NCI-H82 treated with DMSO at 0.1 percent for 48 hours (cell line): ENCODE measurements at regions not wholly inside any gene's neighbourhood (a gene's known extent, or its start where the extent isn't known, plus 50 kb on each side); places are given as distances from the start of the nearest gene placed in this dataset.
"Not testable (repeated sequence)": the region's sequence is repeated elsewhere in the genome, so short reads cannot be mapped to it uniquely, and the experiment has no call there.

Source experiments
- DNase-seq: peaks from one replicate; lab custom pipeline; 2025; ENCODE audit not compliant: unreplicated experiment; lab: John Stamatoyannopoulos, UW

- DNase-seq: no peak
These were observed 202.7 kb downstream of the SPRY1 start for GRCh38 chr4:123599061-123599919.

GRCh38 chr4:123599920-123600810, 203.6 kb downstream of the SPRY1 start:
- DNase-seq: no peak

- no peak for DNase-seq
These were observed 204.7 kb downstream of the SPRY1 start for GRCh38 chr4:123600987-123601904.

GRCh38 chr4:123602007-123602406, 205.4 kb downstream of the SPRY1 start:
- no peak for DNase-seq

- no peak for DNase-seq
These were observed 206.6 kb downstream of the SPRY1 start for GRCh38 chr4:123603165-123603564.

- DNase-seq: not testable (repeated sequence)
These were observed 209.2 kb downstream of the SPRY1 start for GRCh38 chr4:123605797-123606196.

GRCh38 chr4:123606336-123606735, 209.7 kb downstream of the SPRY1 start:
- no peak for DNase-seq

- DNase-seq: no peak
These were observed 210.4 kb downstream of the SPRY1 start for GRCh38 chr4:123606946-123607542.

- DNase-seq: no peak
These were observed 213.2 kb downstream of the SPRY1 start for GRCh38 chr4:123609829-123610228.

GRCh38 chr4:123613586-123614344, 217.2 kb downstream of the SPRY1 start:
- no peak for DNase-seq

GRCh38 chr4:123615901-123616300, 219.3 kb downstream of the SPRY1 start:
- DNase-seq: no peak

GRCh38 chr4:123616951-123617461, 220.4 kb downstream of the SPRY1 start:
- DNase-seq: no peak

- DNase-seq: no peak
These were observed 221.2 kb downstream of the SPRY1 start for GRCh38 chr4:123617791-123618190.

GRCh38 chr4:123618606-123619005, 222.0 kb downstream of the SPRY1 start:
- no peak for DNase-seq

GRCh38 chr4:123619326-123619725, 222.7 kb downstream of the SPRY1 start:
- no peak for DNase-seq

- DNase-seq: no peak
These were observed 223.3 kb downstream of the SPRY1 start for GRCh38 chr4:123619895-123620294.

GRCh38 chr4:123621072-123621705, 224.6 kb downstream of the SPRY1 start:
- no peak for DNase-seq

- DNase-seq: no peak
These were observed 226.0 kb downstream of the SPRY1 start for GRCh38 chr4:123622572-123622971.

- no peak for DNase-seq
These were observed 227.0 kb downstream of the SPRY1 start for GRCh38 chr4:123623611-123624010.
